PC-9 (cell line): ENCODE measurements at regions not wholly inside any gene's neighbourhood (a gene's known extent, or its start where the extent isn't known, plus 50 kb on each side); places are given as distances from the start of the nearest gene placed in this dataset.

Experiments
- EZH2 ChIP-seq: fragments of 200-600 bp; sonication (generic); IDR thresholded peaks from 2 replicates; pipeline ENCODE4 v1.8.0; 2017; ENCODE audit warnings: antibody characterized with exemption, low read depth
- TF ChIP-seq, protein P1 (sequence below): fragments of 200-600 bp; sonication (generic); conservative IDR thresholded peaks from 2 replicates; pipeline ENCODE4 v1.6.1; 2017; ENCODE audit warnings: mixed run types, antibody characterized with exemption, mild to moderate bottlenecking, moderate library complexity

DNA sequence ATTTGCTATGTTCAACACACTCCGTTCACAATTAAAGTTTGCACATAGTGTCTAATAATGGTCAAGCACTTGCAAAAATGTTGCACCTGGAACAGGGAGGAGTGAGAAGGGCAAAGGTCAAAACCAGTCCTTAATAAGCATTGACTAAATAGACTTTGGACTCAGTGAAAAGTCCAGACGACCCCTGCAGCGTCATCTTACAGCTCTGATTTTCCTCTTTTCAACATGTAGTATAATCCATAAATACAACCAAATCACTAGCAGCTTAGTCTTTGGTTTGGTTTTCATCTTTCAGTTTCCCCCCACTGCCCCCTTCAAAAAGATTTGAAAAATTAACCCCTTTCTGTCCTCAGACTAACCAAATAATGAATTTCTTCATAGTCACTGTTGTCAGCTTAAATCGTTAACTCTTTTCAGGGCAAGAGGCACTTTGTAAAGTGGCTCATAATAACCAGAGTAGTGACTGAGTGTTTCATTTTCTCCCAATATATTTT lies 290.3 kb downstream of the PTPRC start:
- TF ChIP-seq, protein P1, sequence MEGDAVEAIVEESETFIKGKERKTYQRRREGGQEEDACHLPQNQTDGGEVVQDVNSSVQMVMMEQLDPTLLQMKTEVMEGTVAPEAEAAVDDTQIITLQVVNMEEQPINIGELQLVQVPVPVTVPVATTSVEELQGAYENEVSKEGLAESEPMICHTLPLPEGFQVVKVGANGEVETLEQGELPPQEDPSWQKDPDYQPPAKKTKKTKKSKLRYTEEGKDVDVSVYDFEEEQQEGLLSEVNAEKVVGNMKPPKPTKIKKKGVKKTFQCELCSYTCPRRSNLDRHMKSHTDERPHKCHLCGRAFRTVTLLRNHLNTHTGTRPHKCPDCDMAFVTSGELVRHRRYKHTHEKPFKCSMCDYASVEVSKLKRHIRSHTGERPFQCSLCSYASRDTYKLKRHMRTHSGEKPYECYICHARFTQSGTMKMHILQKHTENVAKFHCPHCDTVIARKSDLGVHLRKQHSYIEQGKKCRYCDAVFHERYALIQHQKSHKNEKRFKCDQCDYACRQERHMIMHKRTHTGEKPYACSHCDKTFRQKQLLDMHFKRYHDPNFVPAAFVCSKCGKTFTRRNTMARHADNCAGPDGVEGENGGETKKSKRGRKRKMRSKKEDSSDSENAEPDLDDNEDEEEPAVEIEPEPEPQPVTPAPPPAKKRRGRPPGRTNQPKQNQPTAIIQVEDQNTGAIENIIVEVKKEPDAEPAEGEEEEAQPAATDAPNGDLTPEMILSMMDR = no peak
- TF ChIP-seq EZH2 = no peak
